ENCODE measurements at regions not wholly inside any gene's neighbourhood (a gene's known extent, or its start where the extent isn't known, plus 50 kb on each side); places are given as distances from the start of the nearest gene placed in this dataset.

GRCh38 chr1:229817936-229818335 is 191.9 kb downstream of the URB2 start:
- Histone ChIP-seq H3K4me3 (no peak overlapping the region), H3K4me1 (no peaks in the 10 kb centered on the region), H3K27ac (no peak overlapping the region), H3K4me2 (no peak overlapping the region), H3K9me3 (no peaks in the 10 kb centered on the region)
- FAIRE-seq (no peak), ATAC-seq (no peak), DNase-seq (ENCODE audit: low read depth in 1 of 2, low spot score in 1 of 2) (no peak)
- WGBS (ENCODE audit: missing lambda C conversion rate): 95% methylated on average over 1 of the region's 1 CpG
- TF ChIP-seq NR3C1 (IDR thresholded peaks at IDR 0.05) (no peak), EHMT2 (IDR thresholded peaks at IDR 0.05; ENCODE audit: low read depth) (no peak), RFX5 (IDR thresholded peaks at IDR 0.05) (no peak), ZSCAN20 (CRISPR knock-in tag; IDR thresholded peaks at IDR 0.05) (no peak), PBX3 (IDR thresholded peaks at IDR 0.05) (no peak), GATA3 (IDR thresholded peaks at IDR 0.05; ENCODE audit: borderline replicate concordance) (no peak)
- ChIA-PET POLR2A (no interaction called here), CTCF (interaction anchor here (1.2 kb wide), 1 partner anchor 31 kb away, joined by 3 read pairs; no protein-coding TSS in a partner anchor)

GRCh38 chr1:229819091-229819490 is 193.0 kb downstream of the URB2 start:
- Histone ChIP-seq H3K27ac (no peak overlapping the region), H3K9me3 (no peaks in the 10 kb centered on the region), H3K4me2 (no peak overlapping the region), H3K4me3 (no peak overlapping the region), H3K4me1 (no peaks in the 10 kb centered on the region)
- CTCF ChIA-PET: no interaction called here
- ATAC-seq (no peak), FAIRE-seq (no peak), DNase-seq (ENCODE audit: low read depth in 1 of 2, low spot score in 1 of 2) (no peak)
- TF ChIP-seq FOSL2 (IDR thresholded peaks at IDR 0.05) (no peak), FOSL2 (CRISPR knock-in tag; IDR thresholded peaks at IDR 0.05) (peak; percentile 50; the same call in 1 of the 2 replicates), ZC3H11A (IDR thresholded peaks at IDR 0.05) (no peak)
- 0% methylated on average over 1 of the region's 1 CpG for WGBS (ENCODE audit: missing lambda C conversion rate)
- POLR2A ChIA-PET: no interaction called here

- POLR2A ChIA-PET: no interaction called here
- CTCF ChIA-PET: no interaction called here
- TF ChIP-seq GATA3 (IDR thresholded peaks at IDR 0.05; ENCODE audit: borderline replicate concordance): no peak
- TF ChIP-seq HDAC2 (IDR thresholded peaks at IDR 0.05): no peak
- TF ChIP-seq NPAS2 (CRISPR knock-in tag; IDR thresholded peaks at IDR 0.05; ENCODE audit: borderline replicate concordance): no peak
- no peak for TF ChIP-seq CBX8 (IDR thresholded peaks at IDR 0.05)
- no peak for TF ChIP-seq KDM1A (IDR thresholded peaks at IDR 0.05; ENCODE audit: low read depth)
- no peak for TF ChIP-seq CHD2 (IDR thresholded peaks at IDR 0.05; ENCODE audit: low read length, partially characterized antibody)
- TF ChIP-seq FOSB (CRISPR knock-in tag; IDR thresholded peaks at IDR 0.05): no peak
- no peak for TF ChIP-seq HMGXB4 (CRISPR knock-in tag; IDR thresholded peaks at IDR 0.05; ENCODE audit: borderline replicate concordance)
- TF ChIP-seq RCOR1 (IDR thresholded peaks at IDR 0.05; ENCODE audit: low read depth, low read length): no peak
- no peak for TF ChIP-seq MAFK (IDR thresholded peaks at IDR 0.05; ENCODE audit: partially characterized antibody)
- TF ChIP-seq CEBPB (IDR thresholded peaks at IDR 0.05): no peak
- TF ChIP-seq KDM5A (IDR thresholded peaks at IDR 0.05): no peak
- TF ChIP-seq BCL3 (IDR thresholded peaks at IDR 0.05): no peak
- no peak for TF ChIP-seq ELK1 (IDR thresholded peaks at IDR 0.05; ENCODE audit: low read depth, low read length)
- no peak for TF ChIP-seq FOXS1 (CRISPR knock-in tag; IDR thresholded peaks at IDR 0.05)
- no peak for TF ChIP-seq REST (IDR thresholded peaks at IDR 0.05)
- DNase-seq (ENCODE audit: low read depth in 1 of 2, low spot score in 1 of 2) (no peak), FAIRE-seq (no peak), ATAC-seq (no peak)
- H3K4me2 ChIP-seq: no peak overlapping the region
- no peaks in the 10 kb centered on the region for H3K9me3 ChIP-seq
- no peak overlapping the region for H3K27ac ChIP-seq
- H3K4me1 ChIP-seq: no peaks in the 10 kb centered on the region
- WGBS (ENCODE audit: missing lambda C conversion rate): 44% methylated on average over 4 of the region's 4 CpGs
- no peak overlapping the region for H3K4me3 ChIP-seq
Observed at GRCh38 chr1:229822026-229822425, 196.0 kb downstream of the URB2 start.
